GM19238 (cell line): ENCODE measurements at regions not wholly inside any gene's neighbourhood (a gene's known extent, or its start where the extent isn't known, plus 50 kb on each side); places are given as distances from the start of the nearest gene placed in this dataset.

Experiments
- DNase-seq: peaks from one replicate; pipeline ENCODE4 v3.0.0; 2011; ENCODE audit warnings: low spot score; ENCODE audit not compliant: insufficient read length

DNA sequence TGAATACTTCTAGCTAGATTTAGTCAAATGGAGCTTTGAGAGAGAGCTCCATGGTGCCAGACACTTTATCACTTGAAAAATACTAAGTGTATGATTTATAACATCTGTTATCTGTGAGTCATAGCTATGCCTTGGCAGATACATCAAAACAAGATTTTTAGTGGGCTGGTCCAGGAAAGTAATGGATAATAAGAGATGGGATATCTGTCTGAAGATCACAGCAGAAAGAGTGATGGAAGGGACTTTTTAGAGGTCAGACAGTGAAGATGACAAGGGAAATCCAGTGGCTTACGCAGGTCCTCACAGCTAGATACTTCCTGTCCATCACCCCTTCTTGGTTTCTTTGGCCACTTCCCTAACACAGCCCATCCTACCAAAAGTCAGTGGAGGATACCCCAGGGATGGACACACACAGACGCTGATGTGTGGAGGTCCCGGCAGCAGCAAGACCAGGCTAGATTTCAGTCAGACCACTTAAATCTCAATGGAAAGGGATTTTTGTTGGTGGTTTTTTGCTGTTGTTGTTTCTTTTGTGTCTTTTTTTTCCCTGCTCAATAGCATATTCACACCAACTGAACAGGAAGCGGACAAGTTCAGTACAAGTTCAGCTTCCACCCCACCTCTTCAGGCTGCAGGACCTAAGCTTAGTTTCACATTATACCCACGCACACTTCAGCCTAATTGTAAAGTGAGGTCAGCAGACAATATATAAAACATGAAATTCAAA lies 209.3 kb downstream of the ALDH8A1 start:
- DNase-seq, result no peak

DNA sequence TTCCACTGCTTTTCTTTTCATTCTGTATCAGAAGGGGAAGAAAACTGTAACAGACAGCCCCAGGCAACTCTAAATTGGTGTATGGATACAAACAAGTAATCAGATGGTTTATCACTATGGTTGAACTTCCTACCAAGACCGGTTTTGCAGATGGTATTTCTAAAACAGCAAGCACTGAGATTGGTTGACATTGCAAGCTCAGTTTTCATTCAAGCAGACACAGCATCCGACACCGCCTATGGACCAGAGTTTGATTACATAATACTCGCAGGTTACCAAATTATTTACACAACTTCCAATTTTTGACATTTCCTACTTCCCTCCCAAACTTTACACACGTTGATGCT lies 209.9 kb downstream of the ALDH8A1 start:
- no peak for DNase-seq

DNA sequence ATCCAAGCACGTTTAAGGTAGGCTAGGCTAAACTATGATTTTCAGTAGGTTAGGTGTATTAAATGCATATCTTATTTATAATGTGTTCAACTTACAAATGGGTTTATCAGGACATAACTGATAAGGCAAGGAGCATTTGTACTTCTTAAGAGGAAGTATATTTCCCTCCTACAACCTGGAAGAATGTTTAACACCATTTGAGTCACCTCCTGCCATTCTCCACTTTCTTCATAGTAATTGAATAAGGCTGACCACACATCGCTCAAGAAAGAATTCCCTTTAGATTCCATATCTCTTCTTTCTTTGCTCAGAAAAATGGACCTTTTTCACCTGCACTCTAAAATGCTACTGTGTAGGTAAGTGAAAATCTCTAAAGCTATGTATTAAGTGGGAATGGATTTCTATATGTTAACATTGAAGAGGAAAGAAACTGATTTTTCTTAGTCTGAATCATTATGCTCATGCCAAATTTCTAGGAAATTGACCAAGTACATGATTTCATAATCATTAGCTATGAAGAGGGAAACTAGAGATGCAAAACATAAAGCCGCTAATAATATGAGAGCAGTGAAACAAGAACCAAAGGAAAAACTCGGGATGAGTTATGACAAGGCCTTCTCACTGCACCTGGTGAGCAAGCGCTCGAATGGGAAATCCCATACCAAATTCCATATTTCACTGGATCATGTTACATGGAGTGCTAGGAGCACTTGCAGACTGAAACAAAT lies 210.4 kb downstream of the ALDH8A1 start:
- no peak for DNase-seq

- DNase-seq, result no peak
Measured at GRCh38 chr6:134738211-134738885, 211.6 kb downstream of the ALDH8A1 start.

DNA sequence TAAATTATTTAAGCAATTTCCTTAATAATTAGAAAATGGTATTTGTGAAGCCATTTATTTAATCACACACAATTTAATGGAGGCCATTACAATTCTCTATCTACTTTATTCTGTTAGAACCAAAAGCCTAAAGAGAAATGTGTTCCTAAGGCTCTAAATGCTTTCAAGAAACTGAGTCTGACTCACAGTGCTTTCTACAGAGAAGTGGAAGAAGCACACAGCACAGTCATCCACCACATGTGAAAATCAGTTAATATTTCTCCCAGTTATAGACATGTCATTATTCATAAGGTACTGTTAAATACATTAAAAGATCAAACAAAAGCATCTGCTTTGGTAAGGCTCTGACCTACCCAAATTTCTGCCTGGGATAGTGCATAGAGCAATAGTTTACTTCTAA lies 214.4 kb downstream of the ALDH8A1 start:
- DNase-seq, result no peak

DNA sequence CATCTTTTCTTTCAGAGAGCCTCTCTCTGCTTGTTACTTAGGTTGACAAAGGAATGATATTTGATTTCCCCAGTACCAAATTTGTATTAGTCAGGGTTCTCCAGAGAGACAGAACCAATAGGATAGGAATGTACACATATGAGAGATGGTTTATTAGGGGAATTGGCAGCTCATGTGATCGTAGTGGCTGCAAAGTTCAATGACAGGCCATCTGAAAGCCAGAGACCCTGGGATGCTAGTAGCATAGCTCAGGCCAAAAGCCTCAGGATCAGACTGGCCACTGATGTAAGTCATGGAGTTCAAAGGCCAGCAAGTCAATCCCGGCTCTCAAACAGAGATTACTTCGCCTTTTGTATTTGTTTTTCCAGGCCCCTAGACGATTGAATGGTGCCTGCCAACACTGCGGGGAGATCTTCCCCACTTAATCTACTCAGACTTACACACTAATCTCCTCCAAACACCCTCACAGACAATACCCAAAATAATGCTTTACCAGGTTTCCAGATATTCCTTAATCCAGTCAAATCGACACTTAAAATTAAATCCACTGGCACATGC lies 215.5 kb downstream of the ALDH8A1 start:
- DNase-seq, result no peak

GRCh38 chr6:134733801-134734200 lies 216.1 kb downstream of the ALDH8A1 start:
- no peak for DNase-seq

DNA sequence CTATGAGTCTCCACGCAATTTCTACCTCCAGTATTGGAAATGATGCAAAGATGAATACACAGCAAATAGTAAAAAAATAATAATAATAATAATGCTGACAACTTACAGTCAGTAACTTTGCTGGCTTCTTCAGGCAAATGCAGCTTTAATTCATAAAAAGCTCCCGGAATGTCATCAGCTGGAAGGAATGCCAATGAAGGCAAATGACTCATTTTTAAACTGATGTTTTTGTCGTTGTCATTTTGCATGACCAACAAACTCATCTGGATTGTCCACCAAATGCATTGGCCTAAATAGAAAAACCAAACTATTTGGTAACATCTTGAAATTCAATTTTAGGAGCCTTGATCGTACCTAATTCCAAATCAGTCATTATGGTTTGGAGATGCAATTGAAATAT lies 217.1 kb downstream of the ALDH8A1 start:
- no peak for DNase-seq

DNA sequence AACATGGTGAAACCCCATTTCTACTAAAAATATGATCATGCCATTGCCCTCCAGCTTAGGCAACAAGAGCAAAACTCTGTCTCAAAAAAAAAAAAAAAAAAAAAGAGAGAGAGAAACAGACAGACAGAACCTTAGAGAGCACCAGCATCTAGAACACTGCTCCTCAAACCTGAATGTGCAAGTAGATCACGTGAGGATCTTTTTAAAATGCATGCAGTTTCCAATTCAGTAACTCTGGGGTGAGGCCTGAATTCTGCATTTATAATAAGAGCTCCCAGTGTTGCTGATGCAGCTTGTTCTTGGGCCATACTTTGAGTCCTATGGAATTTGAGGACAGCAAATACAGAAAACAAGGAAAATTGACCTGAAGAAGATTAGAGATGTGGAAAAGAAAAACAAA lies 218.3 kb downstream of the ALDH8A1 start:
- no peak for DNase-seq

DNA sequence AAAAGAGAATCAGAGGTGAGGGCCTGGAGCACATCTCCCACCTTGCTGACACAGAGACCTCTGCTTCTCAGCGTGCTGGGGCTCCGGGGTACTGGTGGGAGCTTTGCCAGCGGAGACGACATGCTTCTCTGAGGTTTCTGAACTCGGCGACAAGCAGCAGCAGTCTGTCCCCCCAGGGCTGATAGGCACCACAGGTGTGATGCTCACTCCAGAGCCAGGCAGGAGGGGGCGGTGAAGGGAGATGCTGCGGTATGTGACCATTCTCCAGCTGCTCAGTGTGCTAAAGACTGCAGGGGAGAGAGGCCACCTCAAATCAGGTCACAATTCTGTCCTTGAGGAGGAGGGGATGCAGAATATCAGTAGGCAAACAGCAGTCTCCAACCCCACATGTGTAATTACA lies 219.9 kb downstream of the ALDH8A1 start:
- DNase-seq, result no peak

GRCh38 chr6:134729561-134729960 lies 220.3 kb downstream of the ALDH8A1 start:
- DNase-seq, result no peak

GRCh38 chr6:134727081-134727480 lies 222.8 kb downstream of the ALDH8A1 start:
- DNase-seq, result no peak

GRCh38 chr6:134725590-134725989 lies 224.3 kb downstream of the ALDH8A1 start:
- no peak for DNase-seq

DNA sequence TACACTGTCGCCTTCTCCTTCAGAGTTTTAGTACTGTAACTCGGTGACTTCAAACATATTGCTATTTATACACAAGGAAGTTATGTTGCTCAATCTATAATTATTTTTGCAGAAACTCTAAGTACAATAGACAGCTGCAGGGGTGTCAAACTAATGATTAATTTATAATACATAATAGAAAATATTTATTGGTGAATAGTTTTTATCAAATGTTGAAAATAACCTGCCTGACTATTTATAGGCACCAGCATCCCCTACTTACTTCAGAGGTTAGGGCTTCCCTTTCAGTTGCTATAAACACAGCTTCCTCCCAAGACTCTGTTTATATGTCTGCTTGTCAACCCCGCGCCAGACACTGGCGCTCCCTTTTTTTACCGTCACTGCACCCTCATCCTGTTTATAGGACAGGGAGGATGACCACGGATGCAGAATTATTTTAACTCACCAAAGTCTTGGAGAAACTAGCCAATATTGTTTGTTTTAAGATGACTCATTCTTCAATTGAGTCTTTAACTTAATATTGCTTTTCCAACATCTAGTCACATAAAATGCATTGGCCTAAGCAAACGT lies 225.0 kb downstream of the ALDH8A1 start:
- no peak for DNase-seq

DNA sequence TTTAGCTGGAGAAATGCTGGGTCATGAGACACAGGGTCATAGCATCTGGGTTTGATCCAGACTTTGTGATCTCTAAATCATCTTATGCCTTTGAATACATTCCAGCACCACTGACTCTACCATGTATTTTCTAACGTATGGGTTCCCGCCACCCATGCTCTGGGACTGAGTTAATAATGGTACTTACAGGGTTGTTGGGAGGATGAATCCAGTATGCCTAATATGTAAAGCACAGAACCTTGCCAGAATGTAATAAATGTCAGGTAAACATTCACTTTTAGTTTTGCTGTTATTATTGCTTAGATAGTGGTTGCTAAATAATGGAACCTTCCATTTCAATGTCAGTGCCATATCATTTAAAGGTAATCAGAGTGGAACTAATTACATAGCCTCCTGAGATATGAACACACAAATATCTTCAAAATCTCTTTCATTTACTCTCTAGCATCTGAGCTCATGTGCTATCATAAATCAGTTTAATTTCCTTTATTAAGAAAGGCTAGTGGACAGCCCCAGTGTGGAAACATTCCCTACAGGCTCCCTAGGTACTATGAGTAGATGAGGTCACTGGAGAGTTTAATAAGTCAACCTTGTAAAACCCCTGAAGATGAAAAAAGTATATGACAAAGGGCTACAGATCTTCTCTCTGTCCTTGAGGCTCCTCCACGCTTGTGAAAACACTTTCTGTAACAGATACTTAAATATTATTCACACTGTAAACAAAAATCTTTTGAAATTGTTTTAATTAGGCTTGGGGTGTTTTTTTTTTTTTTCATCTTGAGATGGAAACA lies 226.6 kb downstream of the ALDH8A1 start:
- no peak for DNase-seq

GRCh38 chr6:134722200-134722870 lies 227.6 kb downstream of the ALDH8A1 start:
- DNase-seq, result no peak

DNA sequence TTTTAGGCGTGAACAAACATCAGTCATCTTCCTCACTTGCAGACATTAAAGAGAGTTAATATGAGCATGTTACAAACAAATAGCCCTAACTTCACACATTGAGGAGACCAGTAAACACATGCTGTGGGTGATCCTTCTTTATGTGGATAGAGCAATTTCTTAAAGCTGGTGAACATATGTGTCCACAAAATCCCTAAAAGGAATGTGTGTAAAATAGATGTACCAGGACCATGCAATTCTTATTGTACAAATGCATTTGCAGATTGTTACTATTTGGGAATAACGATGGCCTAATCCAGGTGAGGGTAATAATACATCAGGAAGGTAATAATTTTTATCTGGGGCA lies 228.9 kb downstream of the ALDH8A1 start:
- DNase-seq, result no peak

GRCh38 chr6:134720353-134721059 lies 229.4 kb downstream of the ALDH8A1 start:
- DNase-seq, result no peak

GRCh38 chr6:134719911-134720310 lies 230.0 kb downstream of the ALDH8A1 start:
- DNase-seq, result no peak

DNA sequence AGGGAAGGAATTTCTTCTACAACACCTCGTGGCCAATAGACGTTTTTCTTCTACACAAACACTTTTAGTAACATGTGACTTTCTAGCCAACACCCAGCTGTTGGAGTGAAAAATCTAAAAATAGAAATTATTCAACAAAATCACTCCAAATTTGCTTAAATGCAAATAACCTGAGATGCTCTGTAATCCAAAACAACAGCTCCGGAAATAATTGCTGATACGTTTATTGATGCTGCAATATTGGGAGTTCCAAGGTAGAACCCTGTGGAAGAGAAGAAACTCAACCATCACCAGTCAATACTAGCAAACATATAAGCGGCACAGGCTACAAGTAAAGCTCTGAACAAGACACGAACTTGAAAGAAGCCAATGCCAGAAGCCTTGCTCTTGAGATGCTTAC lies 230.6 kb downstream of the ALDH8A1 start:
- DNase-seq, result no peak
